Hematopoietic multipotent progenitor cell (in vitro differentiated cells): ENCODE measurements at regions not wholly inside any gene's neighbourhood (a gene's known extent, or its start where the extent isn't known, plus 50 kb on each side); places are given as distances from the start of the nearest gene placed in this dataset.
"Not testable (repeated sequence)": the region's sequence is repeated elsewhere in the genome, so short reads cannot be mapped to it uniquely, and the experiment has no call there.

ENCODE experiments used
- DNase-seq, 3 donors: peaks; one replicate each; pipeline ENCODE4 v3.0.0-alpha.2; 2011 to 2015; ENCODE audit warnings: low read depth in 2 of 3, low spot score in 2 of 3

DNA sequence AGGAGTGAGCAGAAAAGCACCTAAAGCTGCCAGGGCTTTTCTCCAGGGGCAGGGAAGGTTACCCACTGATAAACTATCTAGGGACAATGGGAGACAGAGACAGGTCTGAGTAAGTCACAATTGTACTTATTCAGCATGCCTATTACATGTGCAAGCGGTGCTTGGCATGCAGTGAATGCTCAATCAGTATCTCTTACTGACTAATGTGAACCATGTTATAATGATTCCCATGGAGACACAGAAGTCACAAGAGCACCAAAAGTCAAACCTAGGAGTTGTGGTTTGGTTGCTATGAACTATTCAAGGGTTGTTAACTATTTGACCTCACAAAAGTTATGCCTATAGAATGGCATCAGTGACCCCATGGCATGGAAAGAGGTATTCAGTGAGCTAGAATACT is 50.0 kb upstream of the RASGRP1 start:
- DNase-seq: no peak

DNA sequence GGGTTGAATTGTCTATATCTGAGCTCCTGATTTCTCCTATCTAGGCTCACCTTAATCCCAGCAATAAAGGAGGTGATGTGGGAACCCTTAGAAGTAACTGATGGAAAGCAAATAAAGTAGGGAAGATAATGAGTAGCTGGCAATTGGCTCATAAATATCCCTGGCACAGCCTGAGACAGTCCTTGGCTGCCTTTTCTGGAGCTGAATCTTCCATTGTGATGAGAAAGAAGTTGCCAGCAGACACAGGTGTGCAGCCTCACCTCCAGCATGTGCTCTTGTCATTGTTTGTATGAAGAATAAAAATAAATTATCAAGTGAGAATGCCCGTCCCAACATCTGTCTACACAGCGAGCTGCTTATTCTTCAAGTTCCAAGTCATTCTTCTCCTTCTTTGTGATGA is 53.2 kb upstream of the RASGRP1 start:
- no peak for DNase-seq

GRCh38 chr15:38618242-38618955 is 53.8 kb upstream of the RASGRP1 start:
- no peak for DNase-seq

- no peak for DNase-seq
These were observed 55.5 kb upstream of the RASGRP1 start for GRCh38 chr15:38620098-38620497.

- DNase-seq: peak in 1 of 3 donors; percentile 11
These were observed 56.4 kb upstream of the RASGRP1 start for GRCh38 chr15:38620851-38621594.

GRCh38 chr15:38622304-38622703 is 57.7 kb upstream of the RASGRP1 start:
- DNase-seq: no peak

GRCh38 chr15:38622908-38623307 is 58.3 kb upstream of the RASGRP1 start:
- no peak for DNase-seq

DNA sequence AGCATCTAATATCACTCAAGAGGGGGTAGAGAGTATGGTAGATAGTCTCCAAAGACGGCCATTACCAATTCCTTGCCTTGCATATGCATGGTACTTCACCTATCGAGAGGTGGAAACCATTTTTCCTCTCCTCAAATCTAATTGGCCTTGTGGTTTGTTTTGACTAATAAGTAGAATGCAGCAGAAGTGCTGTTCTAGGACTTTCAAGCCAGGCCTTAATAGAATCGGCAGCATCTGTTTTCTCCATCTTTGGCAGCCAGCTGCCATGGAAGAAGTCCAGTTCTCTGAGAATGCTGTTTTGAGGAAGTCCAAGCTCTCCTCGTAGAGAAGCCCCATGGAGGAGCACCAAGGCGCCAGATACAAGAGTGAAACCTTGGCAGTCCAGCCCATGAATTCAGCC is 59.1 kb upstream of the RASGRP1 start:
- no peak for DNase-seq

- no peak for DNase-seq
These were observed 59.9 kb upstream of the RASGRP1 start for GRCh38 chr15:38624244-38625205.

- no peak for DNase-seq
These were observed 61.3 kb upstream of the RASGRP1 start for GRCh38 chr15:38625886-38626285.

DNA sequence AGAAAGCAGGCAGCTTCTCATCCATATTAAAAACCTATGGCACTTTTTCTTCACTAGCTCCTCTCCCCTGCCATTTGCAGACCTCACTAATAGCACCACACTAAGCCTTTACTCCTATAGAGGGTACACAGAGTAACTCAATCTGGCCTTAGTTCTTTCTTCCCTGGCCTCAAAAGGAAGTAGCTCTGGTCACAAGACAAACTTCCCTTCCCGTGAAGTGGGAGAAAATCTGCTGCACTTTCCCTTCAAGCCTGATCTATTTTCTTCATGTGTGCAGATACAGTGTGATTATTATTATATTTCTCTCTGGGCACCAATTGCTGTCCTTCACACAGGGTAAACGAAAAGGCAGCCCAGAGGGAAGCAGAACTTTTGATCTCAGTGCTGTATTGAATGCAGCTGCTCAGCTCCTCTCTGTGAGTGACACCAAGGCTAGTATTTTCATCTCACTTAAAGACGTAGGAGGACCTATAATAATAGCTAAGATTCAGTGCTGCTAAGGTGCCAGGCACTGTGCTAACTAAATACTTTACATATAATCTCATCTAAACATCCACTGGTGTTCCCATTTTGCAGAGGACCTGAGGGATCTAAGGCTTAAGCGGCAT is 61.9 kb upstream of the RASGRP1 start:
- DNase-seq: no peak

DNA sequence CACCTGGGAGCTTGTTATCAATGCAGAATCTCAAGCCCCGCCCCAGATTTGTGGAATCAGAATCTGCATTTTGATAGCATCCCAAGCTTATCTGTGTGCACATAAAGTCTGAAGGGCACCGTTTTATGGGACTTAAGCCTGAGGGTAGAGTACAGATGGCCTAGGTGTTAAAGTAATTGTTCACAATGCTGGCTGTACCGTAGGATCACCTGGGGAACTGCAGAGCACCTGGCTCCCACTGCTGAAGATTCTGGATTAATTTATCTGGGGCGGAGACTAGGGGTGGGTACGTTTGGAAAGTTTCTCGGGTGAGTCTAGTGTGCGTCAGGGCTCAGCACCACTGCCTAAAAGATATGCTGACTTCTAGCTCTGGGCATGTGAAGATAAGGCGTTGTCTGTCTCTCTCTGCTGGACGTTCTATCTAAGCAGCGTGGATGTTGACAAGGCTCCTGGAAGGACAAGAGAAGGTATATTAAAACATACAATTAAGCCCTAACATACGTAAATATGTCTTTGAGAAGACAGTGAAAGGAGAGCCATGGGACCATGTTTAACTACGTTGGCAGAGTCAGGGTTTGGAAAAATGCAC is 63.2 kb upstream of the RASGRP1 start:
- DNase-seq: no peak

GRCh38 chr15:38631119-38632075 is 66.8 kb upstream of the RASGRP1 start:
- no peak for DNase-seq

- DNase-seq: no peak
These were observed 70.6 kb upstream of the RASGRP1 start for GRCh38 chr15:38635170-38635569.

GRCh38 chr15:38636597-38636996 is 72.0 kb upstream of the RASGRP1 start:
- no peak for DNase-seq

GRCh38 chr15:38638126-38638525 is 73.5 kb upstream of the RASGRP1 start:
- no peak for DNase-seq

GRCh38 chr15:38638811-38639210 is 74.2 kb upstream of the RASGRP1 start:
- DNase-seq: peak in 1 of 3 donors; percentile 74

DNA sequence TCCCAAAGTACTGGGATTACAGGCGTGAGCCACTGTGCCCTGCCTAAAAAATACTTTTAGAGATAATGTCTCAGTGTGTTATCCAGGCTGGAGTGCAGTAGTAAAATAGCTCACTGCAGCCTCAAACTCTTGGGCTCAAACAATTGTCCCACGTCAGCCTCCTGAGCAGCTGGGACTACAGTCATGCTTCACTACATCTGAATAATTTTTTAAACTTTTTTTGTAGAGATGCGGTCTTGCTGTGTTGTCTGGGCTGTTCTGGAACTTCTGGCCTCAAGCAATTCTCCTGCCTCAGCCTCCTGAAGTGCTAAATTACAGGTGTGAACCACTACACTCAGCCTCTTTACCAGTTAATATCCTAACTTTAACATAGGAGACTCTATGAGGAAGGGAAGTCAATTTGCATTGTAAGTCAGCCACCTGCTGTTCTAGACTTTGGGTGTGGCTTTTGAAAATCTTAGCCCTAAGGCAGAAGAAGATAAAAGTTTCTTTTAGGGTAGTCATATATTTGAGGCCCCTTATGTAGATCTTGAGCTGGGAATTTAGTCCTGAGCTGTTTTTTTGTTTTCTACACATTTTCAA is 78.2 kb upstream of the RASGRP1 start:
- no peak for DNase-seq

DNA sequence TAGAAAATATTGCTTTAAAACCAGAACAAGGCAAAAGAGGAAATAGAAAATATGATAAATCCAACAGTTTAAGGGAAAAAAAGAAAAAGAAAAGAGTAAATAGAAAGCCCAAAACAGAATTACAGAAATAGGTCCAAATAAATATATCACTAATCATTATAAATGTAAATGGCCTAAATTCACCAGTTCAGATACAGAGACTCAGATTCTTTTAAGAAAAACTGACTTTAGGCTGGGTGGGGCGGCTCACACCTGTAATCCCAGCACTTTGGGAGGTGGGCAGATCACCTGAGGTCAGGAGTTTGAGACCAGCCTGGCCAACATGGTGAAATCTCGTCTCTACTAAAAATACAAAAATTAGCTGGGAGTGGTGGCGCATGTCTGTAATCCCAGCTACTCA is 79.7 kb upstream of the RASGRP1 start:
- not testable (repeated sequence) for DNase-seq
